ENCODE measurements at regions not wholly inside any gene's neighbourhood (a gene's known extent, or its start where the extent isn't known, plus 50 kb on each side); places are given as distances from the start of the nearest gene placed in this dataset.
"Not testable (repeated sequence)": the region's sequence is repeated elsewhere in the genome, so short reads cannot be mapped to it uniquely, and the experiment has no call there.

GRCh38 chr7:34207810-34208209, 302.5 kb downstream of the BMPER start:
- DNase-seq: no peak

DNA sequence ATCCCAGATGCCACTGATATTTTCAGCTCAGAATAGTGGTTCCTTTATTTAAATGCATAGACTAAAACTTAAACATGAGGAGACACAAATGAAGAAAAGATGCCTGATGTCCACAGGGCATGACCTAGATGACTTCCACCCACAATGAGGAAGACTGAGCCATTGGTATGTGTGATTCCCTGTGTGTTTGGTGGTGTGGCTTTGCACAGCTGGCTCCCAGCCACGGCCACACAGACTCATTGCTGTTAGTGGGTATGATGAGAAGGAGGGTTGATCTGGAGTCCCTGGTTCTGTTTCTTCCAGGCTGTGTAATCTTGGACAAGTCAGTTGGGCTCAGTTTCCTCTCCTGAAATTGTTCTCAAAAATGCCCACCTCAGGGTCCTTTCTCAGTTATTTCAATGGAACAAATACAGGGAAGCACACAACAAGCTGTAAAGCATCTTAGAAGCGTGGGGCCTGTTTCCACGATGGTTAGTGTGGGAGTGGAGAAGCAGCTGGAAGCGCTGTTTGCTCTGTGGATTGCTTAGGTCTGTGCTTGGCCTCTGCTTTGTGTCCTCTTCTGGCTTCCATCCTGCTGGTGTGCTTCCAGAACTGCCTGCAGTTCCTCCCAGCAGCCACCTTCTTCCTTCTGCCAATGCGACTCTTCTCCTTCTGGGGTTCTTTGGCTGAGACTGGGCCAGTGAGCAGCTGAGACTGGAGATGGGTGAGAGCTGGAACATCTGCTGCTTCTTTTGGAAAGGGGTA, 303.7 kb downstream of the BMPER start:
- no peak for DNase-seq

DNA sequence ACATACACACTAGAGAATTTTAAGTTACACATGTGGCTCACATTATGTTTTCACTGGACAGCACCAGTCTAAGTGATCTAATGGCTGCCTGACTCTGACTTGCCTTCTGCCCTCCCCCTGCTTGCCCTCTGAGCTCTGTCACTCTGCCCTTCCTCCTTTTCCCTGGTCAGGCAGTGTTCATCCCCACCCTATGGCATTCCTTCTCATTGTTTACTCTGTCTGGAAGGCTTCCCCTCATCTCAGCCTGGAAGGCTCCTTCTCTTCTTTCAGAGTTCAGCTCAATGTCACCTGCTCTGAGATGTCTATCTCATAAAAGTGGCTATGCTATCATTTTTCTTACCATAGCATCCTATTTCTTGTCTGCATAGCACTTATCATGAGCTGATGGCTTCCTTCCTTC, 305.7 kb downstream of the BMPER start:
- no peak for DNase-seq

- DNase-seq: no peak
These were observed 312.6 kb downstream of the BMPER start for GRCh38 chr7:34217972-34218371.

- no peak for DNase-seq
These were observed 313.9 kb downstream of the BMPER start for GRCh38 chr7:34219153-34219718.

DNA sequence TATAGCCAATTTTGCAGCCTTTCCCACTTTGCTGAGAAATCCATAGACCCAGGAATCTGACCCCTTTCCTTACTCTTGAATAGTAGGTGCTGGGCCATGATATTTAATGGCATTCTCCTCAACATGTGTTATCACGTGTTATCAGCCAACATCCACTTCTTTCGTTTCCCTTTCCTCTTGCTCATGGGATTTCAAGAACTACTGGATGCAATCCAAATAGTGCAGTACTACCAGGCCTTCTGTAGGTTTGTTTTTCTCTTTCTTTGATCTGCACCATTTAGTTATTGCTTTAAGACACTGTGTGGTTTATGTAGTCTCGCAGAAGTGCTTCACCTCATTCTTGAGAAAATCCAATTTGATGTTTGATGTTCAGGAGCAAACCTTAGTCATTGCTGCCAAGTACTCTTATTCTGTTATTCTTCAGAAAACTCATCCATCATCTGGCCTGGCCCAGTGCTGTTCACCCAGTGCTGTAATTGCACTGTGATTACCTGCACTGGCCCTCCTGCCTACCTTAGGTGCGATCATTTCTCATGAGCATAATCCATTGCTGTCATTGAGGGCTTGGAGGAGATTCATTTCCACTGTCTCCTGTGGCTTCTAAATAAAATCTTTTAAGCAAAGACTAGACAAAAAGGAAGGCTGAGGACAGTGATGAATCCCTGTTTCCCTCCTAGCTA, 315.3 kb downstream of the BMPER start:
- no peak for DNase-seq

DNA sequence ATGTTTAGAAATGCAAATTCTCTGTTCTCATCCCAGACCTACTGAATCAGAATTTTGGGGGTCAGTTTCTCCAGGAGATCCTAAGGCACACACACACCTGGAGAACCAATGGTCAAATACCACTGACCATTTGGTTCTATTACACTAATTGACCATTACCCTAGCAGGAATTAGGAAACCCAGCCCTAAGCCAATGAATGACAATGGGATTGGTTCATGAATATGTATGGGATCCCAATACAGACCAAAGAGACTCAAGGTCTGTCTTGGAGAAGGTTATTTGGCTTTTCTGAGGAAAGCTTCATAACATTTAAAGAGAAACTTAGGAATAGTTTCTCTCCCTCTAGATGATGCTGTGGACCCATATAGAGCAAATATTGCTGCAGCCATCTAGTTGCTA, 317.0 kb downstream of the BMPER start:
- DNase-seq: no peak

DNA sequence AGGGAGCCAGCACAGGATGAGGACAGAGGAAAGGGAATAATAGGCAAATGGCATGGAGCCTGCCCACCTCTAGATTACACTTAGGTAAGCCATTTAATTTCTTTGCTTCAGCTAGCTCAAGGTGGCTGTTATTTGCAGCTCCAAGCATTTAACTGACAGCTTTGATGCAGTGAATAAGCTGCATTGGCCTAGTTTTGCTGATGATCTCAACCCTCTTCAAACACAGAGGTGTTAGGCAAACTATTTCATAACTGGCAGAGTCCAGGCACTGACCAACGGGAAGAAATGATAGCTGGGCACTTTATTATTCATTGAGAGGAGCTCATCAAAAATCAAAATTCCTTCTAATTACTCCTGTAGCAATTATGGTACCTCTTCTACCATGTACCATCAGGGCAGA, 317.4 kb downstream of the BMPER start:
- no peak for DNase-seq

DNA sequence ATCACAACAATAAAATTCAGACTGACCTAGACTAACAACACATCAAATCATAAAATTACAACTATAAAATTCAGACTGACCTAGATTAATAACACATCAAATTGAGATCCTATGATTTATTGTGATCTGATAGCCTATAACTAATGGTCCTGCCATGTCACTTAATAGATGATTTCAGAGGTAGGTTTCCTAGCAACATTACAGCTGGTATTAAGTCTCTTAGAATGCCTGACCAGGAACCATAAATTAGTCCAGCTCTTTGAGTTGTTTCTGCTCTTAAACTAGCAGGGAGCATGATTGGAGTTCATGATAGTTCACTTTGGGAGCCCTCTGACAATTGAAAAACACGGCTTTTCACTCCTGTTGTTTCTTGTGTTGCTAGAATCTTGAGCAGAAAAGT, 318.9 kb downstream of the BMPER start:
- DNase-seq: no peak

DNA sequence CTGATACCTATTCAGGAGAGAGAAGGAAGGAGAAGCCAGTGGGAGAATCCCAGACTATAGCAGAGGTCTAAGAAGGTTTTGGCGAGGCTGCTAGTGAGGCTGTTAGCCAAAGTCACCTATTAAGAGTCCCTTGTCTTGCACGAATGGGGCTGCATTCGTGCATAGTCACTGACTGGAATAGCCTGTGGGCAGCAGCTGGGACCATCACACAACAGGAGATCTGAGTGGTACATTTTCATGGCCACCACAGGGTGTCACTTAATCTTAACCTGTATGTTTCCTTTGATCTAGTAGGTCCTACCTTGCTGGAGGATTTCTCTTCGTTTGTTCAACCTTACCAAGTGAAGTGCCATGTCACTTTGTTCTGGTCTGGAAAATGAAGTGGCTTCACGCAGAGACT, 319.9 kb downstream of the BMPER start:
- no peak for DNase-seq

DNA sequence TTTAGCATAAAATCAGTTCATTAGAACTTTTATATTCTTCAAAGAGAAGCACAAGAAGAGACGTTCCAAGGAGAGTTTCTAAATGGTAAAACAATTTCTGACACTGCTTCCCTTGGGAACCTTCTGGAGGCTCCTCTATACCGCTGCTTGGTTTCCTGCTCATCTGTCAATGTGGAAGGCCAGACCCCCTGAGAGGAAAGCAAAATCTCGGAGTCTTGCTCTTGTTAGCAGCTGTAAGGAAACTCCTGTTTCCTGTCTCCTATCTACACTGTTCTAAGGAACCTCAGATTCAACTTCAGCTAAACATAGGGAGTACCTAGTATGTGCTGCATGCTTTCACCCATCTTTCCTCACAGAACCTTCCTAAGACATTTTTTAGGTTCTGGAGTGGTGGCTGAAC, 322.2 kb downstream of the BMPER start:
- DNase-seq: no peak

GRCh38 chr7:34235101-34235500, 329.8 kb downstream of the BMPER start:
- DNase-seq: not testable (repeated sequence)

GRCh38 chr7:34236057-34236456, 330.7 kb downstream of the BMPER start:
- no peak for DNase-seq

GRCh38 chr7:34236839-34237492, 331.6 kb downstream of the BMPER start:
- DNase-seq: no peak

- no peak for DNase-seq
These were observed 332.1 kb downstream of the BMPER start for GRCh38 chr7:34237493-34237849.

DNA sequence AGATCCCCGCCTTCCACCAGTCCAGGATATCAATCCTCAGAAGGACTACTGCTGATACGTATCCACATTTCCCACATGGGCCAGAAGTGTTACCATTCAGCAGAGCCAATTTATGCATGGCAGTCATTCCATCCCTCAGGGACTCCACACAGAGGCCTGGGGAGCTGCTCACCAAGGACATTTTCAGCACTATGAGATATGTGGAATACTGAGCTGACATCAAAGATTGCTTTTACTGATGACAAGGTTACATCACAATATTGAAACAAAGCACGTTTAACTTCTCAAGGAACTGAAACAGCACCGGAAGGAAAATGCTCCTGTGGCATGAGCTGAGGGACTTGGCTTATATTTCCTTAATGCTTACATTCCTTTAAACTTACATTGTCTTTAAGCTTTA, 335.1 kb downstream of the BMPER start:
- no peak for DNase-seq

GRCh38 chr7:34242391-34242790, 337.1 kb downstream of the BMPER start:
- no peak for DNase-seq

DNA sequence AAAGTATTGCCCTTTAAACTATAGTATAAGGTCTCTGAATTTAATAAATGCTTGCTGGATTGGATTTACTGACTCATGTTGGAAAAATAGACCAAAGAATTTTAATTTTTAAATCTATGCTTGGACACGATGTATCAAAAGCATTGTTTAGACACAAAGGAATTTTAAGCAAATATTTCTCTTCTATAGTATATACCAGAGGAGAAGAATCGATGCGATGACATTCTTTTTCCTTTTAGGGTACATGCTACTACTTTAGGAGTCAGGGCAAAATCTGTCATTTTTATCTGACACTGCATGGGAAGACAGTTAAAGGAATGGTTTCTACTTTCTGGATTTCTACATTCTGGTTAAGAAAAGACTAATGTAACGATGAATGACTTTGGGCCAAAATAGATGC, 339.9 kb downstream of the BMPER start:
- DNase-seq: no peak

DNA sequence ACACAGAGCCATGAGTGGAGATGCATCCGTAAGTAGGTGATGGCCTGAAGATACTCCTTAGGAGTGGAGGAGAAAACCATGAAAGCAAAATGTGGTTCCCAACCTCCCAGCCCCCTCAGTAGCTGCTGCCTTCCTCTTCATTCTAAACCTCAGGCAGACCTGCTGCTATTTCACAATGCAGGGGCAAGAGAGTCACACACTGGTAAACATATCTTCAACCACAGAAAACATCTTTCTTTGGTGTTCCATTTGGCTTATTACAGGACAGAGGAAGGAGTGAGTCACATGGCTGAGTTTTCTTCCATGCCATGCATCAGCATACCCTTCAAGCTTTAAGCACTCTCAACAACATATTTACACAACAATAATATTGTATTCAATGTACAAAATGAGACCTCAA, 342.1 kb downstream of the BMPER start:
- DNase-seq: no peak

GRCh38 chr7:34249192-34249591, 343.9 kb downstream of the BMPER start:
- DNase-seq: no peak

DNA sequence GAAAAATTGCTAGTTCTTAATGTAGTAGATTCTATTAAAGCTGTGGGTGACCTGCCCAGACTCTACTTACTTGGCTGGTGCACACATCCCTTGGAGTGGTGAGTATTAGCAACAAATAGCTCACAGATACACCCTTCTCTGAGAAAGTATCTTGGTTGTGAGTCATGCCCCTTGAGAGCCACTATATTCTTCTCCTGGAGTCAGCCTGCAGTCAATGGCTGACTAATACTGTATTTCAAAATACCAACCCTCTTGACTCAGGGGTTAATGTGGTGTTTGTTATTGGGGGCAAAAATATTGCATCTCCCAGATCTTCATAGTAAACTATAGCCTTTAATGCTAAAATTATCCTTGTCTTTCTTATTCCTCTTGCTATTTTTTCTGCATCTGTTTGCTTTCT, 354.9 kb downstream of the BMPER start:
- DNase-seq: no peak

DNA sequence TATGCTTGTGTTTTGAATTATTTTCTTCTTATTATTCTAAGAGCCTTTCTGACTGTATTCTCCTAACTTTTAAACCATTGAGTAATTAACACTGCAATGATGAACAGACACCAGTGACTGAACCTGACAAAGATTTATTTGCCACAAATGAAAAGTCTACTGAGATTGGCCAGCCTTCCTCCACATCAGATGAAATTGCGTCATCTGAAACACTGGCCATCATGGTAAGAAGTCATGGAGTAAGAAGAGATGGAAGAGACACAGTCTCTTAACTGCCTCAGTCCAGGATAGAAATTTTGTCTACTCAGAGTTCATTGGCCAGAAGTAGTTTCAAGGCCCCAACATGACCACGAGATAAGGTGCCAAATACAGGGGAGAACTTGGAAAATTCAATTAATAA, 357.8 kb downstream of the BMPER start:
- DNase-seq: no peak

- DNase-seq: no peak
These were observed 363.7 kb downstream of the BMPER start for GRCh38 chr7:34269084-34269483.

GRCh38 chr7:34275624-34276023, 370.3 kb downstream of the BMPER start:
- peak; percentile 6 for DNase-seq
